Hypothalamus (tissue), 51 donors: ENCODE measurements at regions not wholly inside any gene's neighbourhood (a gene's known extent, or its start where the extent isn't known, plus 50 kb on each side); places are given as distances from the start of the nearest gene placed in this dataset.
A peak's percentile ranks its signal among the peaks of the same experiment; 100 is the strongest.

Experiments
- DNase-seq, 51 donors: peaks; one replicate each; lab custom pipeline; 2025; lab: John Stamatoyannopoulos, UW

GRCh38 chr10:58885146-58885545 is 291.3 kb upstream of the PHYHIPL start:
- DNase-seq: no peak

- no peak for DNase-seq
Observed at GRCh38 chr10:58885686-58886345, 290.6 kb upstream of the PHYHIPL start.

GRCh38 chr10:58886406-58886805 is 290.0 kb upstream of the PHYHIPL start:
- DNase-seq: peak in 1 of 51 donors; percentile 9

GRCh38 chr10:58887474-58887873 is 289.0 kb upstream of the PHYHIPL start:
- DNase-seq: no peak

GRCh38 chr10:58888957-58889356 is 287.5 kb upstream of the PHYHIPL start:
- DNase-seq: no peak

- no peak for DNase-seq
Observed at GRCh38 chr10:58892031-58892531, 284.4 kb upstream of the PHYHIPL start.

- no peak for DNase-seq
Observed at GRCh38 chr10:58894929-58895328, 281.5 kb upstream of the PHYHIPL start.

GRCh38 chr10:58896229-58896628 is 280.2 kb upstream of the PHYHIPL start:
- DNase-seq: no peak

- no peak for DNase-seq
Observed at GRCh38 chr10:58897236-58897635, 279.2 kb upstream of the PHYHIPL start.

GRCh38 chr10:58897708-58898107 is 278.7 kb upstream of the PHYHIPL start:
- no peak for DNase-seq

GRCh38 chr10:58898854-58899573 is 277.4 kb upstream of the PHYHIPL start:
- no peak for DNase-seq

GRCh38 chr10:58901092-58901646 is 275.3 kb upstream of the PHYHIPL start:
- DNase-seq: no peak

- no peak for DNase-seq
Observed at GRCh38 chr10:58903071-58903470, 273.4 kb upstream of the PHYHIPL start.

- DNase-seq: no peak
Observed at GRCh38 chr10:58909881-58910280, 266.6 kb upstream of the PHYHIPL start.

- DNase-seq: no peak
Observed at GRCh38 chr10:58913717-58914116, 262.7 kb upstream of the PHYHIPL start.

- DNase-seq: no peak
Observed at GRCh38 chr10:58918887-58919286, 257.6 kb upstream of the PHYHIPL start.

GRCh38 chr10:58919927-58920654 is 256.4 kb upstream of the PHYHIPL start:
- no peak for DNase-seq

- DNase-seq: no peak
Observed at GRCh38 chr10:58920655-58921003, 255.8 kb upstream of the PHYHIPL start.

GRCh38 chr10:58921421-58921855 is 255.0 kb upstream of the PHYHIPL start:
- DNase-seq: peak in 2 of 51 donors; percentile 10 to 48

- DNase-seq: no peak
Observed at GRCh38 chr10:58925381-58925780, 251.1 kb upstream of the PHYHIPL start.

GRCh38 chr10:58930500-58930899 is 245.9 kb upstream of the PHYHIPL start:
- no peak for DNase-seq
